HepG2 (cell line): ENCODE measurements at regions not wholly inside any gene's neighbourhood (a gene's known extent, or its start where the extent isn't known, plus 50 kb on each side); places are given as distances from the start of the nearest gene placed in this dataset.

Experiments
- ATAC-seq: fragments of 200-7000 bp; cut with Tn5 transposase; 3 replicates; pipeline ENCODE4 v1.9.1; 2020; ENCODE audit warnings: mild to moderate bottlenecking, moderate library complexity
- BruUV-seq: library from RNA; stranded (reverse); fragments of 400-500 nt; replicated peaks from 2 replicates; lab custom pipeline; 2021; lab: Mats Ljungman, UMichigan
- CTCF ChIA-PET: fragments of 300-600 bp; formaldehyde crosslinking; extraction: SDS; loops from one replicate; lab custom pipeline; 2021; ENCODE audit warnings: low total read pairs, inconsistent platforms, low intra/inter-chr PET ratio; lab: Yijun Ruan, JAX
- POLR2A ChIA-PET: fragments of 350-600 bp; sonication (Branson Sonifier 250); formaldehyde crosslinking; loops from one replicate; lab custom pipeline; 2020; ENCODE audit warnings: antibody characterized with exemption, inconsistent platforms; lab: Yijun Ruan, JAX
- DNase-seq: peaks from one replicate; pipeline ENCODE4 v3.0.0-alpha.2; 2015; ENCODE audit warnings: low spot score
- FAIRE-seq: peaks from 3 replicates; lab custom pipeline; 2011; peaks lifted over from hg19 to GRCh38; lab: Jason Lieb, UNC
- H2AFZ ChIP-seq: one replicate; pipeline ENCODE4 v1.6.1; 2011; ENCODE audit warnings: low read length, inconsistent platforms
- H3K27ac ChIP-seq: fragments of 300-600 bp; 3 replicates; pipeline ENCODE4 v1.8.0; 2011; ENCODE audit warnings: mixed run types, mild to moderate bottlenecking, mixed read lengths, low read length, inconsistent platforms; ENCODE audit not compliant: insufficient read depth; ENCODE audit errors: extremely low read length
- H3K27me3 ChIP-seq, 2 experiments: fragments of 200-600 bp in 1 of 2; 2 replicates in 1 of 2; 3 replicates in 1 of 2; pipeline versions ENCODE4 v1.6.0 to v1.8.0; 2011; ENCODE audit warnings: low read length in 2 of 2, mild to moderate bottlenecking in 2 of 2, moderate library complexity in 2 of 2, inconsistent platforms in 1 of 2; ENCODE audit not compliant: insufficient read depth in 2 of 2, control insufficient read depth in 1 of 2
- H3K36me3 ChIP-seq, 2 experiments: fragments of 200-600 bp in 1 of 2; replicated peaks in 1 of 2; 2 replicates in 1 of 2; 3 replicates in 1 of 2; pipeline versions ENCODE4 v1.5.1 to v1.8.0; 2011; ENCODE audit warnings: low read length in 2 of 2, inconsistent platforms in 1 of 2; ENCODE audit not compliant: insufficient read depth in 2 of 2, control insufficient read depth in 1 of 2
- H3K4me1 ChIP-seq: 2 replicates; pipeline ENCODE4 v1.5.1; 2012; ENCODE audit warnings: low read length, inconsistent platforms; ENCODE audit not compliant: insufficient read depth
- H3K4me2 ChIP-seq: 2 replicates; pipeline ENCODE4 v1.6.0; 2011; ENCODE audit warnings: low read depth, low read length, inconsistent platforms
- H3K4me3 ChIP-seq, 3 experiments: fragments of 200-600 bp in 1 of 3; sonication (generic), shearing (Covaris generic) in 1 of 3; replicated peaks in 1 of 3; 2 replicates each; pipeline ENCODE4 v1.5.1; 2011 to 2016; ENCODE audit warnings: low read length in 3 of 3, inconsistent platforms in 2 of 3, low read depth in 2 of 3, mild to moderate bottlenecking in 2 of 3, control low read depth in 1 of 3, mixed read lengths in 1 of 3; ENCODE audit not compliant: insufficient read depth in 1 of 3
- H3K79me2 ChIP-seq: one replicate; pipeline ENCODE4 v1.6.1; 2011; ENCODE audit warnings: low read length, inconsistent platforms; ENCODE audit not compliant: insufficient read depth
- H3K9ac ChIP-seq: 2 replicates; pipeline ENCODE4 v1.6.0; 2011; ENCODE audit warnings: mild to moderate bottlenecking, low read depth, low read length, inconsistent platforms; ENCODE audit not compliant: insufficient read depth
- H3K9me3 ChIP-seq: 2 replicates; pipeline ENCODE4 v1.5.1; 2012; ENCODE audit warnings: mild to moderate bottlenecking, low read length
- H4K20me1 ChIP-seq: 2 replicates; pipeline ENCODE4 v1.6.0; 2011; ENCODE audit warnings: inconsistent platforms, mild to moderate bottlenecking, low read length, moderate library complexity; ENCODE audit not compliant: insufficient read depth
- NBN ChIP-seq: fragments of 450-650 bp; conservative IDR thresholded peaks from 2 replicates; pipeline ENCODE4 v1.6.1; 2017
- SATB2 ChIP-seq: sonication (generic); formaldehyde crosslinking; IDR thresholded peaks from 2 replicates; pipeline ENCODE4 v1.5.0; 2020; ENCODE audit warnings: missing genetic modification reagents
- TFDP1 ChIP-seq: IDR thresholded peaks from 2 replicates; pipeline ENCODE4 v1.6.1; 2016; ENCODE audit warnings: missing compliant biosample characterization, missing genetic modification reagents, borderline replicate concordance
- ZFP36L2 ChIP-seq: sonication (generic); formaldehyde crosslinking; IDR thresholded peaks from 2 replicates; pipeline ENCODE4 v1.4.0; 2020; ENCODE audit warnings: missing genetic modification reagents
- ZNF160 ChIP-seq: sonication (generic); formaldehyde crosslinking; IDR thresholded peaks from 2 replicates; pipeline ENCODE4 v1.8.0; 2022; ENCODE audit warnings: mild to moderate bottlenecking, inconsistent platforms, missing genetic modification reagents
- ZNF260 ChIP-seq: sonication (generic); formaldehyde crosslinking; IDR thresholded peaks from 2 replicates; pipeline ENCODE4 v1.4.0; 2020; ENCODE audit warnings: missing genetic modification reagents, low read depth, mild to moderate bottlenecking, borderline replicate concordance
- ZNF441 ChIP-seq: sonication (generic); formaldehyde crosslinking; IDR thresholded peaks from 2 replicates; pipeline ENCODE4 v1.7.0; 2021; ENCODE audit warnings: missing genetic modification reagents, borderline replicate concordance
- WGBS: methylation state at CpG from one replicate; pipeline ENCODE4 v1.1.6; 2017; ENCODE audit warnings: low lambda C conversion rate; 5-methylcytosine and 5-hydroxymethylcytosine counted together
- in situ Hi-C: cut with HindIII; loops from 2 replicates; pipeline ENCODE4 v1.10.0; 2017; ENCODE audit warnings: low pct_unique_long_range_greater_than_20kb; ENCODE audit not compliant: extremely low pct_ligation_motif_present
- intact Hi-C: fragments of 100-400 bp; cut with micrococcal nuclease; formaldehyde crosslinking; loops from one replicate; pipeline ENCODE4 v1.10.0; 2022; ENCODE audit not compliant: unreplicated experiment

- ChIA-PET POLR2A (no interaction called here), CTCF (no interaction called here)
- Histone ChIP-seq H3K4me2 (no peak overlapping the region), H4K20me1 (no peaks in the 10 kb centered on the region), H3K4me1 (no peaks in the 10 kb centered on the region), H2AFZ (no peak overlapping the region), H3K9me3 (no peaks in the 10 kb centered on the region), H3K79me2 (no peaks in the 10 kb centered on the region), H3K27ac (no peak overlapping the region), H3K27me3 (no peaks in the 10 kb centered on the region), H3K36me3 (no peaks in the 10 kb centered on the region), H3K4me3 (no peak overlapping the region), H3K9ac (no peak overlapping the region)
- 0% methylated on average over 2 of the region's 2 CpGs for WGBS
- intact Hi-C loops (no loop called here), in situ Hi-C loops (no loop called here)
- FAIRE-seq (no peak), ATAC-seq (no peak), DNase-seq (no peak)
- no peak for TF ChIP-seq ZNF441 (CRISPR knock-in tag)
- TF ChIP-seq ZFP36L2 (CRISPR knock-in tag), result no peak
- no peak for TF ChIP-seq TFDP1 (CRISPR knock-in tag)
- TF ChIP-seq SATB2 (CRISPR knock-in tag), result no peak
- TF ChIP-seq NBN, result no peak
- TF ChIP-seq ZNF160 (CRISPR knock-in tag), result no peak
- no TSS peak for BruUV-seq
These were observed 586.6 kb upstream of the TLE4 start for GRCh38 chr9:78985084-78985738.

GRCh38 chr9:78986446-78986845 is 585.3 kb upstream of the TLE4 start:
- Histone ChIP-seq H3K36me3 (no peaks in the 10 kb centered on the region), H3K79me2 (no peaks in the 10 kb centered on the region), H4K20me1 (no peaks in the 10 kb centered on the region), H2AFZ (no peak overlapping the region), H3K27ac (no peak overlapping the region), H3K9ac (no peak overlapping the region), H3K27me3 (no peaks in the 10 kb centered on the region), H3K4me1 (no peaks in the 10 kb centered on the region), H3K4me2 (no peak overlapping the region), H3K9me3 (no peaks in the 10 kb centered on the region), H3K4me3 (no peak overlapping the region)
- CTCF ChIA-PET, result no interaction called here
- in situ Hi-C loops (no loop called here), intact Hi-C loops (no loop called here)
- POLR2A ChIA-PET, result no interaction called here
- ATAC-seq (no peak), FAIRE-seq (no peak), DNase-seq (no peak)
- WGBS, result 2% methylated on average over 2 of the region's 2 CpGs
- BruUV-seq, result no TSS peak
- no peak for TF ChIP-seq ZNF260 (CRISPR knock-in tag)
